WTC11 (cell line): ENCODE measurements at regions not wholly inside any gene's neighbourhood (a gene's known extent, or its start where the extent isn't known, plus 50 kb on each side); places are given as distances from the start of the nearest gene placed in this dataset.

ENCODE experiments used
- ATAC-seq: fragments of 200-7000 bp; cut with Tn5 transposase; 2 replicates; pipeline ENCODE4 v1.10.0; 2021; ENCODE audit warnings: mild to moderate bottlenecking, moderate library complexity
- CTCF ChIA-PET: fragments of 300-600 bp; sonication (Branson Sonifier 250); formaldehyde crosslinking; loops from one replicate; lab custom pipeline; 2021; ENCODE audit warnings: antibody characterized with exemption; lab: Charles Lee
- POLR2A ChIA-PET: fragments of 350-600 bp; sonication (Branson Sonifier 250); formaldehyde crosslinking; loops from one replicate; lab custom pipeline; 2021; ENCODE audit warnings: antibody characterized with exemption; lab: Charles Lee
- DNase-seq: peaks from one replicate; pipeline ENCODE4 v3.0.0; 2021; ENCODE audit warnings: low spot score
- H3K27ac Mint-ChIP-seq: 2 replicates; pipeline ENCODE4 v1.8.0; 2021; ENCODE audit warnings: mixed read lengths
- H3K27me3 Mint-ChIP-seq: 2 replicates; pipeline ENCODE4 v1.8.0; 2021; ENCODE audit warnings: low read depth, mild to moderate bottlenecking, moderate library complexity, mixed read lengths
- H3K36me3 Mint-ChIP-seq: 2 replicates; pipeline ENCODE4 v1.8.0; 2021; ENCODE audit warnings: mixed read lengths
- H3K4me1 Mint-ChIP-seq: 2 replicates; pipeline ENCODE4 v1.8.0; 2022; ENCODE audit warnings: mixed read lengths
- H3K4me3 Mint-ChIP-seq: 2 replicates; pipeline ENCODE4 v1.8.0; 2021; ENCODE audit warnings: mild to moderate bottlenecking, moderate library complexity, mixed read lengths
- H3K9me3 Mint-ChIP-seq: 2 replicates; pipeline ENCODE4 v1.8.0; 2021; ENCODE audit warnings: mixed read lengths
- ARID4B ChIP-seq: sonication (generic); formaldehyde crosslinking; IDR thresholded peaks from 2 replicates; pipeline ENCODE4 v1.8.0; 2023; ENCODE audit warnings: missing genetic modification reagents, mild to moderate bottlenecking, borderline replicate concordance
- FOXP4 ChIP-seq: sonication (generic); formaldehyde crosslinking; IDR thresholded peaks from 2 replicates; pipeline ENCODE4 v1.8.0; 2022; ENCODE audit warnings: mild to moderate bottlenecking, missing genetic modification reagents
- GTF2I ChIP-seq: fragments of 250-450 bp; sonication (Bioruptor Pico); conservative IDR thresholded peaks from 2 replicates; pipeline ENCODE4 v1.4.0; 2021; ENCODE audit warnings: mild to moderate bottlenecking
- JUN ChIP-seq: sonication (generic); formaldehyde crosslinking; IDR thresholded peaks from 2 replicates; pipeline ENCODE4 v1.8.0; 2023; ENCODE audit warnings: mild to moderate bottlenecking, missing genetic modification reagents
- NFE2L1 ChIP-seq: sonication (generic); formaldehyde crosslinking; IDR thresholded peaks from 2 replicates; pipeline ENCODE4 v1.8.1; 2023; ENCODE audit warnings: missing genetic modification reagents
- OVOL2 ChIP-seq: fragments of 250-450 bp; sonication (Bioruptor Pico); IDR thresholded peaks from 2 replicates; pipeline ENCODE4 v1.9.0; 2021; ENCODE audit warnings: mild to moderate bottlenecking, borderline replicate concordance
- PREB ChIP-seq: sonication (generic); formaldehyde crosslinking; IDR thresholded peaks from 2 replicates; pipeline ENCODE4 v1.8.1; 2022; ENCODE audit warnings: mild to moderate bottlenecking, missing genetic modification reagents, moderate library complexity, borderline replicate concordance
- PRRX2 ChIP-seq: fragments of 250-450 bp; sonication (Bioruptor Pico); IDR thresholded peaks from 2 replicates; pipeline ENCODE4 v1.8.0; 2021; ENCODE audit warnings: mild to moderate bottlenecking
- RELA ChIP-seq: sonication (generic); formaldehyde crosslinking; IDR thresholded peaks from 2 replicates; pipeline ENCODE4 v1.8.1; 2022; ENCODE audit warnings: missing genetic modification reagents, mild to moderate bottlenecking, borderline replicate concordance
- SP1 ChIP-seq: sonication (generic); formaldehyde crosslinking; conservative IDR thresholded peaks from 2 replicates; pipeline ENCODE4 v1.8.1; 2022; ENCODE audit warnings: missing genetic modification reagents
- TP53 ChIP-seq: sonication (generic); formaldehyde crosslinking; IDR thresholded peaks from 2 replicates; pipeline ENCODE4 v1.8.1; 2023; ENCODE audit warnings: mild to moderate bottlenecking, missing genetic modification reagents
- ZNF121 ChIP-seq: sonication (generic); formaldehyde crosslinking; IDR thresholded peaks from 2 replicates; pipeline ENCODE4 v1.8.0; 2023; ENCODE audit warnings: missing genetic modification reagents
- ZNF416 ChIP-seq: fragments of 250-450 bp; sonication (Bioruptor Pico); IDR thresholded peaks from 2 replicates; pipeline ENCODE4 v1.9.0; 2021; ENCODE audit warnings: mild to moderate bottlenecking, inconsistent platforms
- ZNF423 ChIP-seq: fragments of 250-450 bp; sonication (Bioruptor Pico); IDR thresholded peaks from 2 replicates; pipeline ENCODE4 v2.1.2; 2022; ENCODE audit warnings: mild to moderate bottlenecking, moderate library complexity
- TF ChIP-seq, protein P1 (sequence below): sonication (generic); formaldehyde crosslinking; IDR thresholded peaks from 2 replicates; pipeline ENCODE4 v1.8.0; 2023; ENCODE audit warnings: missing genetic modification reagents
- TF ChIP-seq, protein P2 (sequence below): sonication (generic); formaldehyde crosslinking; IDR thresholded peaks from 2 replicates; pipeline ENCODE4 v1.8.1; 2022; ENCODE audit warnings: mild to moderate bottlenecking, moderate library complexity, missing genetic modification reagents
- TF ChIP-seq, protein P3 (sequence below): fragments of 250-450 bp; sonication (Bioruptor Pico); IDR thresholded peaks from 2 replicates; pipeline ENCODE4 v1.9.0; 2021; ENCODE audit warnings: mild to moderate bottlenecking, borderline replicate concordance
- TF ChIP-seq, protein P4 (sequence below): fragments of 250-450 bp; sonication (Bioruptor Pico); conservative IDR thresholded peaks from 2 replicates; pipeline ENCODE4 v1.9.0; 2021; ENCODE audit warnings: mild to moderate bottlenecking

- TF ChIP-seq SP1: no peak
- no peak for TF ChIP-seq RELA (CRISPR knock-in tag)
- no peak for TF ChIP-seq OVOL2
- no peak for TF ChIP-seq GTF2I
- TF ChIP-seq ZNF416 (CRISPR knock-in tag): no peak
These were observed 57.3 kb upstream of the E2F7 start (continued) for GRCh38 chr12:77122661-77123060.

- no peak overlapping the region for H3K4me3 Mint-ChIP-seq
- H3K27me3 Mint-ChIP-seq: no peaks in the 10 kb centered on the region
- H3K27ac Mint-ChIP-seq: no peak overlapping the region
- ATAC-seq (no peak), DNase-seq (no peak)
- ChIA-PET POLR2A (no interaction called here), CTCF (no interaction called here)
- no peaks in the 10 kb centered on the region for H3K36me3 Mint-ChIP-seq
- H3K9me3 Mint-ChIP-seq: no peaks in the 10 kb centered on the region
- TF ChIP-seq TP53 (CRISPR knock-in tag) (no peak), NFE2L1 (CRISPR knock-in tag) (no peak), JUN (CRISPR knock-in tag) (no peak), OVOL2 (no peak), PREB (CRISPR knock-in tag) (no peak), PRRX2 (CRISPR knock-in tag) (no peak), ZNF423 (no peak), ARID4B (CRISPR knock-in tag) (no peak), ZNF121 (CRISPR knock-in tag) (no peak), FOXP4 (CRISPR knock-in tag) (no peak)
- TF ChIP-seq, protein P1, sequence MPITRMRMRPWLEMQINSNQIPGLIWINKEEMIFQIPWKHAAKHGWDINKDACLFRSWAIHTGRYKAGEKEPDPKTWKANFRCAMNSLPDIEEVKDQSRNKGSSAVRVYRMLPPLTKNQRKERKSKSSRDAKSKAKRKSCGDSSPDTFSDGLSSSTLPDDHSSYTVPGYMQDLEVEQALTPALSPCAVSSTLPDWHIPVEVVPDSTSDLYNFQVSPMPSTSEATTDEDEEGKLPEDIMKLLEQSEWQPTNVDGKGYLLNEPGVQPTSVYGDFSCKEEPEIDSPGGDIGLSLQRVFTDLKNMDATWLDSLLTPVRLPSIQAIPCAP (CRISPR knock-in tag): no peak
- TF ChIP-seq, protein P2, sequence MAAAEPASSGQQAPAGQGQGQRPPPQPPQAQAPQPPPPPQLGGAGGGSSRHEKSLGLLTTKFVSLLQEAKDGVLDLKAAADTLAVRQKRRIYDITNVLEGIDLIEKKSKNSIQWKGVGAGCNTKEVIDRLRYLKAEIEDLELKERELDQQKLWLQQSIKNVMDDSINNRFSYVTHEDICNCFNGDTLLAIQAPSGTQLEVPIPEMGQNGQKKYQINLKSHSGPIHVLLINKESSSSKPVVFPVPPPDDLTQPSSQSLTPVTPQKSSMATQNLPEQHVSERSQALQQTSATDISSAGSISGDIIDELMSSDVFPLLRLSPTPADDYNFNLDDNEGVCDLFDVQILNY: no peak
- TF ChIP-seq, protein P3, sequence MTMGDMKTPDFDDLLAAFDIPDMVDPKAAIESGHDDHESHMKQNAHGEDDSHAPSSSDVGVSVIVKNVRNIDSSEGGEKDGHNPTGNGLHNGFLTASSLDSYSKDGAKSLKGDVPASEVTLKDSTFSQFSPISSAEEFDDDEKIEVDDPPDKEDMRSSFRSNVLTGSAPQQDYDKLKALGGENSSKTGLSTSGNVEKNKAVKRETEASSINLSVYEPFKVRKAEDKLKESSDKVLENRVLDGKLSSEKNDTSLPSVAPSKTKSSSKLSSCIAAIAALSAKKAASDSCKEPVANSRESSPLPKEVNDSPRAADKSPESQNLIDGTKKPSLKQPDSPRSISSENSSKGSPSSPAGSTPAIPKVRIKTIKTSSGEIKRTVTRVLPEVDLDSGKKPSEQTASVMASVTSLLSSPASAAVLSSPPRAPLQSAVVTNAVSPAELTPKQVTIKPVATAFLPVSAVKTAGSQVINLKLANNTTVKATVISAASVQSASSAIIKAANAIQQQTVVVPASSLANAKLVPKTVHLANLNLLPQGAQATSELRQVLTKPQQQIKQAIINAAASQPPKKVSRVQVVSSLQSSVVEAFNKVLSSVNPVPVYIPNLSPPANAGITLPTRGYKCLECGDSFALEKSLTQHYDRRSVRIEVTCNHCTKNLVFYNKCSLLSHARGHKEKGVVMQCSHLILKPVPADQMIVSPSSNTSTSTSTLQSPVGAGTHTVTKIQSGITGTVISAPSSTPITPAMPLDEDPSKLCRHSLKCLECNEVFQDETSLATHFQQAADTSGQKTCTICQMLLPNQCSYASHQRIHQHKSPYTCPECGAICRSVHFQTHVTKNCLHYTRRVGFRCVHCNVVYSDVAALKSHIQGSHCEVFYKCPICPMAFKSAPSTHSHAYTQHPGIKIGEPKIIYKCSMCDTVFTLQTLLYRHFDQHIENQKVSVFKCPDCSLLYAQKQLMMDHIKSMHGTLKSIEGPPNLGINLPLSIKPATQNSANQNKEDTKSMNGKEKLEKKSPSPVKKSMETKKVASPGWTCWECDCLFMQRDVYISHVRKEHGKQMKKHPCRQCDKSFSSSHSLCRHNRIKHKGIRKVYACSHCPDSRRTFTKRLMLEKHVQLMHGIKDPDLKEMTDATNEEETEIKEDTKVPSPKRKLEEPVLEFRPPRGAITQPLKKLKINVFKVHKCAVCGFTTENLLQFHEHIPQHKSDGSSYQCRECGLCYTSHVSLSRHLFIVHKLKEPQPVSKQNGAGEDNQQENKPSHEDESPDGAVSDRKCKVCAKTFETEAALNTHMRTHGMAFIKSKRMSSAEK (CRISPR knock-in tag): no peak
- TF ChIP-seq, protein P4, sequence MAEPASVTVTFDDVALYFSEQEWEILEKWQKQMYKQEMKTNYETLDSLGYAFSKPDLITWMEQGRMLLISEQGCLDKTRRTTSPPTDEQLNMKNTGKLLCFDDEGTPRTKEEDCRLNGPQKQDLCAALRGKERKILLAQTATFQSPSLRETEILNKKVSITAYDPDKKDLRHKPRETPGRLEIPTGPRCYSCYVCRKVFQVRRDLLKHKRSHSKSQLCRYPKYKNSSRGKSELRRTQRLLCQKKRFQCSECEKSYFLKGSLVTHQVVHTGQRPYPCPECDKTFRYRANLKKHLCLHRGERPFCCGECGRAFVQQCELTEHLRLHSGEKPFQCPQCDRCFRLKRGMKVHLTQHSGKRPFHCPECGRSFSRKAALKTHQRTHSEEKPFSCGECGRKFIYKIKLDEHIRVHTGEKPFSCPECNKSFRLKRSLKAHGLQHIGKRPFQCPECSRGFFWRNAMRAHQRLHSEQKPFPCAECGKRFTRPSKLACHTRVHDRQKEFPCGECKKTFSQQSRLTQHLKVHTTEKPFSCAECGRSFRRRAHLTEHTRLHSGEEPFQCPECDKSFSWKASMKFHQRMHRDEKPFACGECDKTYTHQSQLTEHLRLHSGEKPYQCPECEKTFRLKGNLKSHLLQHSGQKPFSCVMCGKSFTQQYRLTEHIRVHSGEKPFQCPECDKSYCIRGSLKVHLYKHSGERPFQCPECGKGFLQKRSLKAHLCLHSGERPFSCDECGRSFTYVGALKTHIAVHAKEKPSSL (CRISPR knock-in tag): no peak
- TF ChIP-seq, all 79 proteins: peak for 0
- H3K4me1 Mint-ChIP-seq: no peaks in the 10 kb centered on the region
These were observed 56.9 kb upstream of the E2F7 start for GRCh38 chr12:77122236-77122635.
